Skin epidermis (tissue), 12 donors: ENCODE measurements at regions not wholly inside any gene's neighbourhood (a gene's known extent, or its start where the extent isn't known, plus 50 kb on each side); places are given as distances from the start of the nearest gene placed in this dataset.
"Not testable (repeated sequence)": the region's sequence is repeated elsewhere in the genome, so short reads cannot be mapped to it uniquely, and the experiment has no call there.

Source experiments
- H3K27ac ChIP-seq, 21 experiments: fragments of 200-600 bp; sonication (generic) in 11 of 21; one replicate each; pipeline ENCODE4 v1.5.0; 2020; ENCODE audit warnings: mild to moderate bottlenecking in 3 of 21, inconsistent platforms in 2 of 21, moderate library complexity in 2 of 21
- H3K4me3 ChIP-seq, 7 experiments: fragments of 200-600 bp; sonication (generic) in 2 of 7; one replicate each; pipeline ENCODE4 v1.5.0; 2020; ENCODE audit warnings: inconsistent platforms in 2 of 7, mild to moderate bottlenecking in 2 of 7, moderate library complexity in 1 of 7

DNA sequence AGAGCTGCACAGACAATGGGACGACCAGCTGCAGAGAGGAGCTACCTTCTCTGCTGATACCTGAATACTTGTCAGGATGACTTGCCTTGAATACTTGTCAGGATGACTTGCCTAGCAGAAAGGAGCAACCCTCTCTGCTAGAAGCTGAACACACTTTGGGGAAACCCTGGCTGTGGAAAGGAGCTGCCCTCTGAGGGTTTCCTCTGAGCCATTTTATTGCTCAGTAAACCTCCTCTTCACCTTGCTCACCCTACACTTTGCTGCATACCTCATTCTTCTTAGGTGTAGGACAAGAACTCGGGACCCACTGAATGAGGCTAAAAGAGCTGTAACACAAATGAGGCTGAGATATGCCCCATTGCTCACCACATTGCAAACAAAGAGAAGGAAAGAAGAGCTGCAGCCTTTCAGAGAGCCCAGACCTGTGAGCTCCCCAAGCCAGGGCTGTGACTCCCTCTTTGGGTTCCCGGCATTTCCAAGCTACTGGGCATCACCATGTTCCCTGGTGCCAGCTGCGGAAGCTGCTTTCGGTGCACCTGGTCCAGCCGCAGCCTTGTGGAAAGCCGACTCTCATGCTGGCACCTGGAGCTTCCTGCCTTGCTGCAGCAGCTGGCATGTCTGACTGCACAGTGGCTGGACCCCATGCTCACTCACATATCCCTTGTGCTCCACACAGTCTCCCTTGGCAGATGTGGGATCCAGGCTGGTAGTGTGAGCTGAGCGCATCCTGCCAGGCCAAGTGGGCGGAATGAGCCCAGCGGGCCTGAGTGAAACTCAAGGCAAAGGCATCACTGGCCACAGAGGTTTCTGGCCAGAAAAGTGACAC is 106.7 kb upstream of the AHI1 start:
- H3K4me3 ChIP-seq, result no peak overlapping the region
- no peak overlapping the region for H3K27ac ChIP-seq

DNA sequence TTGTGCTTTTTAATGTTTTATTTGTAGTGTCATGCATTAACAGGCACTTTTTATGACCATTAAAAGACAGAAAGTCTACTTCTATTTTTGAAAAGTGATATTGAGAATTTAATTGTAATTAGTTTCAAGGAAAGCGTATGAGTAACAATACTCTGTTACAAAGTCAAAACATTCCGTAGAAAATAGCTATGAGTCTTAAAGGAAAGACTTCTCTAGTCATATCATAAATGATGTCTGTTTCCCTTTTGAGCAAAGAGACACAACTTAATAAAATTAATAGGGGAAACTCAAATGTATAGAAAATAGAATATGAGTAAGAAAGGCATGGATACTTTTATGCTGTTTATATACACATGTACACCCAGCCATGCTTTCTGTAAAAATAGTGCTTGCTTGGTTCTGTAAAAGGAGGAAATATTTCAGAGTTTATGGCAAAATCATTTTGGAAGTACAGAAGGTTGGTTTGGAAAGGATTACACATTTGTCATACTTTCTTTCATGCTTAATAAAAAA is 107.8 kb upstream of the AHI1 start:
- Histone ChIP-seq H3K4me3 (no peak overlapping the region), H3K27ac (no peak overlapping the region)

DNA sequence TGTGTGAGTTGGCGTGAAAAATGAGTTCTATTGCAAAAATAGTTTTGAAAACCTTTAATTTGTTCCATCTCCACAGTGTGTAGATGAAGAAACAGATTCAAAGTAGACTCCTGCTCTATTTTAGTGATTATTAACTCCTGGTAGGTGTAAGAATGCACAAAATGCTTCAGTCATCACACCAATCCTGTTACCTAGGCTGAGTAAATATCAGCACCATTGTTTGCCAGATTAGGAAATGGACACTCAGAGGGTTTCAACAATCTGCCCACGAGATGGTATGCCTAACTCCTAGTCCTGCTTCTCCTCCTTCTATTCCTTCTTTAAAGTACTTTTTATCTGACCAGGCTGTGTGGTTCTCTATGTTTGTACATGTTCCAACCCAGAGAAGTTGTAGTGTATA is 108.9 kb upstream of the AHI1 start:
- no peak overlapping the region for H3K27ac ChIP-seq
- H3K4me3 ChIP-seq, result no peak overlapping the region

DNA sequence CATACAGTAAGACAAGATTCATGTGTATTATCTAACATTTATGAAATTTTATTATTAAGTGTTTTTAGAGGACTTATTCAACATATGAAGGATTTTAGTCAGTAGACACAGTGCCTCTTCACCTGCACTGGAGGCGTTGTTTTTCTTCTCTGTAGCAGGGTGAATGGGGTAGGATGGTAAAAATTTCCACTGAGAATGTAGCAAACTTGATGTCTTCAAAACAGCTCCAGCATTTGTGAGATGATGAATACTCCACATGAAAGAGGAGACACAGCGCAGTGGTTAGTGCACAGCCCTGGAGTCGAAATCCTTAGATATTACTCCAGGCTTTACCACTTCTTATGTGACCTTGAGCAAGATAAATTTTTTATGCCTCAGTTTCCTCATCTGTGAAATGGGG is 110.5 kb upstream of the AHI1 start:
- Histone ChIP-seq H3K27ac (no peak overlapping the region), H3K4me3 (no peak overlapping the region)

DNA sequence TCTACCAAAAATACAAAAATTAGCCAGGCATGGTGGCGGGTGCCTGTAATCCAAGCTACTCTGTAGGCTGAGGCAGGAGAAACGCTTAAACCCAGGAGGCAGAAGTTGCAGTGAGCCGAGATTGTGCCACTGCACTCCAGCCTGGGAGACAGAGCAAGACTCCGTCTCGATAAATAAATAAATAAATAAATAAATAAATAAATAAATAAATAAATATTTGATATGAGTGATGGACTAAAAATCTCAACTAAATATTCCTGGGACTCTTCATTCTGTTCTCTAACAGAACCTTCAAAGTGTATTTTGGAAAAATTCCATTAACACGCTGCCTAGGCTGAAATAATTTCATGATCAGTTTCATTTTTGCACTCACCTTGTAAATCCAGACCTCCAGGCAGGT is 112.7 kb upstream of the AHI1 start:
- not testable (repeated sequence) for H3K4me3 ChIP-seq, H3K27ac ChIP-seq

DNA sequence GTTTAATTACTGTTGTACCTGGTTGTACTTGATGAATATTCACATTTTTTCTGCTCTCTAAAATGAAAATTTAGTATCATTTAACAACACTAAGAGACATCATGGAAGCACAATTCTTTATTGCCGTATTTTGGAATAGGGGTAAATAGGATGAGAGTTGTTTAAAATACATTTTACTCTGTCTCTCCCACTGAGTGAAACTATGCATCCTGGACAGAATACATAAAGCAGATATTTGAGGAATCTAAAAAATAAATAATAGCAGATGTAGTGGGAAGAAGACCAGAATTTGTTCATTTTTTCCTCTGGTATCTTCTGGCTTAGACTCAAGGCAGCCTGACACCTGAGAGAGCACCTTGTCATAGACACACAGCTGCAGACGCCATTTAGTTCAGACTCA is 119.1 kb upstream of the AHI1 start:
- no peak overlapping the region for H3K27ac ChIP-seq
- no peak overlapping the region for H3K4me3 ChIP-seq

DNA sequence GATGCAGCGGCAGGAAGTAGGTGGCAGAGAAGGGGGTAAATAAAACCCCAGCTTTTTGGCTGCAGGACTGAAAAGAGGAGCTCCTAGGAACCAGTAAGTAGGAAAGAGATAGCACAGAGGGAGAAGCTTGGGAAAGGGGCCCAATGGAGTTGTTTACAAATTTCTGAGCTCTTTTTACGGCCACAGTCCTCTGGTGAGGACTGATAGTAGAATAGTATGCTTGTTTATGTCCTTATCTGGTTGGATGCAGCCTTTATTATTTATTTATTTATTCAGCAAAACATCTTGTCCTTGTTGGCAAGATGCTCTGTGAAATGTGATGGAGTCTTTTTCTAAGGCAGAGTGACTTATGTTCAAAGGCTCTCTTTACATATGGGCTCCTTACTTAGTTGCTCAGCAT is 119.7 kb upstream of the AHI1 start:
- H3K4me3 ChIP-seq, result no peak overlapping the region

DNA sequence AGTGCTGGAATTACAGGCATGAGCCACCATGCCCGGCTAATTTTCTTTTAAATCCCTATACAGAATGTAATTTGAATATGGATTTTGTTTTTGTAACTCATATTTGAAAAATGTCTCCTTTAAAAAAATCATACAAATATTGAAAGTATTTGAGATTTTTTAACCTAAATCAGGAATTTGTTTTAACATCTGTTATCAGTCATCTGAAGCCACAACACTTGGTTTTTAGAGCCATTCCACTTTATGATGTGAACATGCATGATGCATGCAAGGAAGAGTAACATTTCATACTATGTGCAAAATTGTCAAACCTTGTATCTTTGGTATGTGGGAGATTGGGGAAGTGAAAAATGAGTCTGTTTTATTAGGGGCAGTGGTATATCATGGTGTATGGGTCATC is 124.5 kb upstream of the AHI1 start:
- Histone ChIP-seq H3K27ac (no peak overlapping the region), H3K4me3 (no peak overlapping the region)

More for the DNA sequence above, 119.7 kb upstream of the AHI1 start:
- H3K27ac ChIP-seq, result no peak overlapping the region

DNA sequence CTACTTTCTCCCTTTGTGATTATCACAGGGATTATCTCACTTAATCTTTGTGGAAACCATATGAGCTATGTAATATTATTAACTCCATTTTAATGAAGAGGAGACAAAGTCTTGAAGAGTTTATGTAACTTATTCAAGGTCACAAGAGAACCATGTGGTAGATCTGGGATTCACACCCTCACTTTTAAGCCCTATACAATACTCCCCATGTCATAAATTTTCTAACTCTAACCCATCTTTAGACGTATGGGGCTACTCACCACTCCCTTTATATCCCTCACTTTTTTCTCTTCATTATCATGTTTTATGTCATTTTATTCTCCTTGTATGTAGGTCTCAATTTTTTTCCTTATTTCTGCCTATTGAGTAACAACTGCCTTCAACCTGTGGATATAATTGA is 126.4 kb upstream of the AHI1 start:
- Histone ChIP-seq H3K4me3 (no peak overlapping the region), H3K27ac (no peak overlapping the region)

DNA sequence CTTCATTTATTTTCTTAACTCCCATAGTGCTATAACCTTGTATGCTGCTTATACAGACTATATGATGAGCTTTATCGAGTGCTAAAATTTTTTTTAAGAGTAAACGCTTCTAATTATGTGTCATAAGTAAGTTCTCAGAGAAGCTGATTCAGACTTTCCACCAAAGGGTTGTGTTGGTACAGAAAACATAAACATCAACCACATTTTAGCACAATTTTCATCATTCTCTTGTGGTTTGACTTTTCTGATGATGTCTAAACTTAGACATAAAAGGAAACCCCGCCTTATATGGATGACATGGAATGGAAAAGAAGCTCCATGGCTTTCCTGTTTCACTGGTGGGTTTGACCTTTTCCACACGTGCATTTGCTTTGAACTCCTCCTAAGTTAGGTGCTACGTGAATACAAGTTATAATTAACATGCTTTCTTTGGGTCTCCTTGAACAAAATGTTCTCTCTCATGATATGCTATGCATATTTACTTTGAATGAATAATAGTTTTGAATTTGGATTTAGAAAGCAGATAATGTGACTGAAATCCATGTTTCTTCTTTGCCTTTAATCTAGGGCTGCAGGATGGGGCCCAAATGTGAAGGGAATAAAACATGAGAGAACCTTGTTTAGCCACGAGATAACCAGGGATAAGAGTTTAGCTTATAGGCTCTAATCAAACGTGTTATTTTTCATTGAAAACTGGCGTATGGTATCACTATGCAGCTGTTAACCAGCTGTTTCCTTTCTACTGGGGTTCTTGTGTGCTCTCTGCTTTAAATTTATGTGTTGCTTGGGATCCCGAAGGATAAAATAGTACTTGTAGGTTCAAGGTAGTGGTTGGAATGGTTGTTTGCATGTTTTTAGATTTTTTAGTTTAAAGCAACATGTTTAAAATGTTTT is 127.1 kb upstream of the AHI1 start:
- H3K27ac ChIP-seq, result peak overlapping the region in 2 of 21 experiments; percentile 25 to 39

DNA sequence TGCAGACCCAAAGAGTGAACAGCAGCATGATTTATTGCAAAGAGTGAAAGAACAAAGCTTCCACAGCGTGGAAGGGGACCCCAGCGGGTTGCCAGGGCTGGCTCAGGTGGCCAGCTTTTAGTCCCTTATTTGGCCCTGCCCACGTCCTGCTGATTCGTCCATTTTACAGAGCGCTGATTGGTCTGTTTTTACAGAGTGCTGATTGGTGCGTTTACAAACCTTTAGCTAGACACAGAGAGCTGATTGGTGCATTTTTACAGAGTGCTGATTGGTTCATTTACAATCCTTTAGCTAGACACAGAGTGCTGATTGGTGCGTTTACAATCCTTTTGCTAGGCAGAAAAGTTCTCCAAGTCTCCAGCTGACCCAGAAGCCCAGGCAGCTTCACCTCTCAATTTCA is 128.5 kb upstream of the AHI1 start:
- not testable (repeated sequence) for H3K27ac ChIP-seq, H3K4me3 ChIP-seq

More for the DNA sequence above, 127.1 kb upstream of the AHI1 start:
- no peak overlapping the region for H3K4me3 ChIP-seq

DNA sequence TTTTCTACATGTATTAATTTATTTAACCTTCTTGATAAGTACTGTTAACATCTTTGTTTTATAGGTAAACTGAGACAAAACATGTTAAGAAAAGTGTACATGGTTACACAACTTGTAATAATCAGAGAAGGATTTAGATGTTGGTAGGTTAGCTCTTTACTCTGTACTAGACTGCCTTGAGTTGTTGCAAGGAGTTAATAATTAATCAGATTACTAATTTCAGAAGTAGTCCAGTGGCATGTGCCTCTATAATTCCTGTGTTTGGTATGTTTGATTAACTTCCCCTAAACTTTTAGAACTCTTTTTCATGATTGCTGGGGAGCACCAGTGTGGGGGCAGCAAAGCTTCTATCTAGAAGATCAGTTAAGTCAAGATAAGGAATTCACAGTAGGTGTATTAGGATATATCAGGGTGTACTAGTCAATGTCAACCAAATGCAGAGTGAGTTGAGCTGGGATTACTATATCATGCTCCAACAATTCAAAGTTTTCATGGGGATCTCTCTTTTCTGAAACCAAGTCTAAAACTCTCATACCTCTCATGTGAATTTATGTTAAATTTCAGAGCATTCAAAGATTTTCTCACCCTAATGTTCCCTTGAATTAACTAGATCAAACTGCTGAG is 129.7 kb upstream of the AHI1 start:
- H3K27ac ChIP-seq, result no peak overlapping the region
- H3K4me3 ChIP-seq, result no peak overlapping the region

DNA sequence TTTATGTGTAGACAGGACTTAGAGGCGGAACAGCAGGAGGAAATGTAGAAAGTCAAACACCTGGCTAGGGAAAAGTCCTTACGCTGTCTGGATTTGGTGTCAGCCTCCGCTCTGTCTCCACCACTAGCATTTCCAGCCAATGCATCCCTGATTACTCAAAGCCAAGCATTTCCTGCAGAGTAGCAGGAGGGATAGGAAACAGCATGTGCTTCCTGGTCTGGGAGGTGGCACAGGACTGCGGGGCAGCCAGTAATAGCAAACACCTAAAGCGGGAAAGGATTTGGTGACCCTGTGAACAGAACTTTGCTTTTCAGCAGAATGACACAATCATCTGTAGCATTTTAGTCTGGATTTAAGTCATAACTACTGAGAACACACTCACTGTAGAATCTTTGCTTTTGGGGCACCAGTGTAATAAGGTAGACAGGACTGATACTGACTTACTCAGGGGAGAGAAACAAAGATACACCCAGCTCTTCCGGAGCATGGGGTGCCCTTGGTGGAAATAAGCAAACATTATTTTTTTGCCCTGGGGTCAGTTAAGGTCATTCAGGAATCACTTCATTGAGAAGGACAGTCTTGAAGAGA is 133.3 kb upstream of the AHI1 start:
- no peak overlapping the region for H3K4me3 ChIP-seq
- H3K27ac ChIP-seq, result no peak overlapping the region

DNA sequence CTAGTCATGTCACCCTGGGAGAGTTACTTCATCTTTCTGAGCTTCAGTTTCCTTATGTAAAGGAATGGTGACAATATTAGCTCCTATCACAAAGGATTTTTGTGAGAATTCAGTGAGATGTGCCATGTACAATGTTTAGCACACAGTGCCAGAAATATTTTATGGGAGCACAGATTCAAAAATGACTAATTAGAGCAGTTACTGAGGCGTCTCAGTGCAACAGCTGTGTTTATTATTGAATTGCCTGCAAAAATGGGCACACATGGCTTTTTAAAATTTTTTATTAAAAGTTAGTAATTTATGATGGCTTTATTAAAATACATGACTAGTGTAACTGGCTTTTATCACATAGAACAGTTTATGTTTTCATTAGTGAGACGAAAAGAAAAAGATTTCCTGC is 134.3 kb upstream of the AHI1 start:
- no peak overlapping the region for H3K4me3 ChIP-seq
- no peak overlapping the region for H3K27ac ChIP-seq

DNA sequence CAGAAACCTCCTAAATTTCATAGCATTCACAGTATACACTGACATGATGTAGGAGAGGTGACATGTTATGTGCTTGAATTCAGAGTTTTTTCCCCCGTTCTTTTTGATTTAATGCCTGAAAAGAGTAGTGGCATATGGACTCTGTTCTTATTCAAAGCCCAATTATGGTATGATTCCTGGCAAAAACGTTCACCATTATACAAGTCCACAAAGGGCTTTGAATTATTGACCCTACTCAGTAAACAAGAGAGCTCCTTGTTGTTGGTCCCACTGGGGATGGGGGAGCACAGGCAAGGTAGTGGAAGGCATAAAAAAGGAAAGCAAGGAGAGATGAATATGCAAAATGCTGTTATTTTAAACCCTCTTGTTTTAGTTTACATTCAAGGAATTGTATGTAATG is 136.0 kb upstream of the AHI1 start:
- Histone ChIP-seq H3K27ac (no peak overlapping the region), H3K4me3 (no peak overlapping the region)

DNA sequence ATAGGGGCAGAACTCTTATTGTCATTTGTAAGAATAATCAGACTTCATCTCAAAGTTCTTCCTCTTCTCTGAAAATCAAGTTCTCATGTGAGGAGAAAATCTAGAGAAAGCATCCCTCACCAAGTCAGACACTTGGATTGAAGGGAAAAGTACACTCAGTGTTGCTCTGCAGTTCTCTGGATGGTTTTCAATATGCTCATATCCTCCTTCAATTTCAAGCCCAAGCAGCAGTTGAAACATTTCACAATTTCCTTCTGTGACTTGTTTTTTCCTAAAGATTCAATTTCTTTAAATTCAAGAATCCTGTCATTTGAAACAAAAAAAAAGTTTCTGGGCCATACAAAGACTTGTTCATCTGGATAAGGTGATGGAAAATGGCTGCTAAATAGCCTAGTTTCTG is 140.2 kb upstream of the AHI1 start:
- Histone ChIP-seq H3K4me3 (no peak overlapping the region), H3K27ac (no peak overlapping the region)

DNA sequence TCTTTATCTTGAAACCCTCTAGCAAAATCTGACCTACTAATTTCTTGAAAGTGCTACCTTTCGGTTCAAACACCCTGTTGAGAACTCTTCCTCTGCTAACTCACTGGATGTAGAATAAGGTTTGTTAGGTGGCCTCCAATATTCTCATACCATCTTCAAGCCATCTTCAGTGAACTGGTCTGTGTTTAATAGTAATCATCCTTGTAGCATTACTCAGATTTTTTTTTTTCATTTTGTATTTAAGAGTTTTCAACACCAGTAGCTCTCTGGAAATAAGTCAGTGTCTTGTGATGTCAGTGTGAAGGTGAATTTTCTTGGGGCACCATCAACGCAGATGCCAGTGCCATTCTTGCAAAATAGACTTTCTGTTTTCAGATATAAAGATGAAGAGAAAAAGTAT is 140.6 kb upstream of the AHI1 start:
- Histone ChIP-seq H3K27ac (no peak overlapping the region), H3K4me3 (no peak overlapping the region)

DNA sequence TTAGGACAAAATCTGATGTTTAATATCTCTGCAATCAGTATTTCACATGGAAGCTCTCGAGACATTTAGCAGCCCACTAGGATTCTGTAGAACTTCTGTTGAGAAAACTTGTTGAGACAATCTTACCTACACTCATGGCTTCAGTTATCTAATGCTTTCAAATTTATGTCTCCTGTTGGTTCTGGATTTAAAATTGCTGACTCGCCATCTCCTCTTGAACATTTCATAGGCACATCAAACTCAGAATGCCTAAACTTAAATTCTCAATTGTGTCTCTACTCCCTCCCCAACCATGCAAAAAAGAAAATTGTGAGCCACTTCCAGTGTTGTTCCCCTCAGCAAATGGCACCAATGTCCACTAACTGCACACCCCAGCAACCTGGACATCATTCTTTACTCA is 142.5 kb upstream of the AHI1 start:
- H3K27ac ChIP-seq, result no peak overlapping the region
- no peak overlapping the region for H3K4me3 ChIP-seq

DNA sequence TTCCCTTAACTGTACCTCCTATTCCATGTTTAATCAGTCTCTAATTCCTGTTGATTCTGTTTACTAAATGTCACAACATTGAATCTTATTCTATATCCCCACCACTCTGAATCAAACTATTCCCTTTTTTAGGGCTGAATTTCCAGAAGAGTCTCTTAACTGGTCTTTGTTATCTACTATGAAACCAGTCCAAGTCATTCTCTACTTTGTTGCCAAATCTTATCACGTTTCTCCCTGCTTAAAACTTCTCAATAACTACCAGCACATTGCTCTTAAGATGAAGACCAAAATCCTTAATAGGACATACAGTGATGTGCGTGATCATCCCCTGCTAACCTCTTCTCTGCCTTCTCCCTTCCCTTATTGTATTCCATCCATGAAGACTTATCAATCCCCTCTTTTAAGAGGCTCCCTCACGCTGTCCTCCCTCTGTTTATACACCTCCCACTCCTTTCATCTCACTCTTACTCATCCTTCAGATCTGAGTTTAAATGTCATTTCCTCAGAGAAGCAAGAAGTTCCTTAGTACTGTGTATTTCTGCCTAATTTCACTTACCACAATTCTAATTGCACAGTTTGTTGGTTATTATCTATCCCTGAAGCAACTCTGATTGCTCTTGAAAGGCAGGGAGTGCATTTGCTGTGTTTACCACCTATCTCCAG is 143.0 kb upstream of the AHI1 start:
- Histone ChIP-seq H3K27ac (no peak overlapping the region), H3K4me3 (no peak overlapping the region)

DNA sequence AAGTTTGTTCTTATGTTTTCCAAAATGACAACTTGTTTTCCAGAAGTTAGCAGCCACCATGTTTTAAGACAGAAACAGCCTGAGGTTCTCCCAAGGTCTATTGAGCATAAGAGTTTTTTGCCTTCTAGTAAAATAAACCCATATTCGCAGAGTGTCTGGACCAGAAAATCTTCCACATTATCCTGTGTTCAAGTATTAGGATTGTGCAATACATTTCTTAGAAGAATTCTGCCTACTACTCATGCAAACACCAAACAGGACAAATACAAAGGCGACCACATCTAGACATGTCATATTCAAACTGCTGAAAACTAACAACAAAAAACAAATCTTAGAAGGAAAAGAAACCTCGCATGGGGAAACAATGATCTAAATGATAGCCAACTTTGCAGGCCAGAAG is 145.4 kb upstream of the AHI1 start:
- no peak overlapping the region for H3K4me3 ChIP-seq
- no peak overlapping the region for H3K27ac ChIP-seq
